Fibroblast of lung (primary cell): ENCODE measurements at regions not wholly inside any gene's neighbourhood (a gene's known extent, or its start where the extent isn't known, plus 50 kb on each side); places are given as distances from the start of the nearest gene placed in this dataset.

Experiments used
- DNase-seq, 2 donors: peaks; one replicate each; pipeline versions ENCODE4 v3.0.0 to v3.0.0-alpha.2; 2010; ENCODE audit warnings: low read depth in 2 of 2
- H2AFZ ChIP-seq: 2 replicates; pipeline ENCODE4 v1.5.1; 2012; ENCODE audit warnings: low read length, control low read depth, inconsistent platforms
- H3K27ac ChIP-seq: 2 replicates; pipeline ENCODE4 v1.5.1; 2011; ENCODE audit warnings: low read length, control low read depth; ENCODE audit not compliant: insufficient read depth
- H3K27me3 ChIP-seq: 2 replicates; pipeline ENCODE4 v1.5.1; 2011; ENCODE audit warnings: mild to moderate bottlenecking, low read length; ENCODE audit not compliant: control insufficient read depth, insufficient read depth
- H3K36me3 ChIP-seq: 2 replicates; pipeline ENCODE4 v1.5.1; 2011; ENCODE audit warnings: low read length; ENCODE audit not compliant: control insufficient read depth, insufficient read depth
- H3K4me1 ChIP-seq: 2 replicates; pipeline ENCODE4 v1.5.1; 2011; ENCODE audit warnings: low read length; ENCODE audit not compliant: control insufficient read depth, insufficient read depth; ENCODE audit errors: extremely low read depth
- H3K4me2 ChIP-seq: 2 replicates; pipeline ENCODE4 v1.5.1; 2011; ENCODE audit warnings: low read length, control low read depth; ENCODE audit not compliant: insufficient read depth; ENCODE audit errors: extremely low read depth
- H3K4me3 ChIP-seq, 4 experiments: fragments of 200-600 bp in 1 of 4; sonication (generic) in 1 of 4; replicated peaks in 1 of 4; 2 replicates each; pipeline ENCODE4 v1.5.1; 2011 to 2016; ENCODE audit warnings: low read length in 4 of 4, low read depth in 3 of 4, mild to moderate bottlenecking in 3 of 4, control low read depth in 2 of 4, inconsistent platforms in 1 of 4, mixed read lengths in 1 of 4; ENCODE audit not compliant: insufficient read depth in 1 of 4; ENCODE audit errors: control extremely low read depth in 1 of 4
- H3K79me2 ChIP-seq: 2 replicates; pipeline ENCODE4 v1.5.1; 2012; ENCODE audit warnings: mild to moderate bottlenecking, low read length, inconsistent platforms; ENCODE audit not compliant: control insufficient read depth, insufficient read depth
- H3K9ac ChIP-seq: 2 replicates; pipeline ENCODE4 v1.5.1; 2011; ENCODE audit warnings: mild to moderate bottlenecking, low read length, control low read depth; ENCODE audit not compliant: insufficient read depth
- H3K9me3 ChIP-seq: 2 replicates; pipeline ENCODE4 v1.5.1; 2012; ENCODE audit warnings: low read depth, low read length; ENCODE audit not compliant: control insufficient read depth, insufficient read depth
- H4K20me1 ChIP-seq: 2 replicates; pipeline ENCODE4 v1.5.1; 2011; ENCODE audit warnings: low read length; ENCODE audit not compliant: control insufficient read depth, insufficient read depth; ENCODE audit errors: extremely low read depth
- EZH2 ChIP-seq: IDR thresholded peaks from 2 replicates; pipeline ENCODE4 v1.5.1; 2012; ENCODE audit warnings: low read length, control low read depth, mild to moderate bottlenecking; ENCODE audit errors: missing control alignments
- TF ChIP-seq, protein P1 (sequence below), 2 donors: IDR thresholded peaks in 1 of 2; conservative IDR thresholded peaks in 1 of 2; 1 replicate in 1 of 2; 2 replicates in 1 of 2; pipeline ENCODE4 v1.5.1; 2011 to 2012; ENCODE audit warnings: low read length in 2 of 2, control low read depth in 1 of 2, inconsistent platforms in 1 of 2, low read depth in 1 of 2, mild to moderate bottlenecking in 1 of 2

GRCh38 chr2:206378835-206379234 lies 64.5 kb upstream of the ADAM23 start:
- TF ChIP-seq, protein P1, sequence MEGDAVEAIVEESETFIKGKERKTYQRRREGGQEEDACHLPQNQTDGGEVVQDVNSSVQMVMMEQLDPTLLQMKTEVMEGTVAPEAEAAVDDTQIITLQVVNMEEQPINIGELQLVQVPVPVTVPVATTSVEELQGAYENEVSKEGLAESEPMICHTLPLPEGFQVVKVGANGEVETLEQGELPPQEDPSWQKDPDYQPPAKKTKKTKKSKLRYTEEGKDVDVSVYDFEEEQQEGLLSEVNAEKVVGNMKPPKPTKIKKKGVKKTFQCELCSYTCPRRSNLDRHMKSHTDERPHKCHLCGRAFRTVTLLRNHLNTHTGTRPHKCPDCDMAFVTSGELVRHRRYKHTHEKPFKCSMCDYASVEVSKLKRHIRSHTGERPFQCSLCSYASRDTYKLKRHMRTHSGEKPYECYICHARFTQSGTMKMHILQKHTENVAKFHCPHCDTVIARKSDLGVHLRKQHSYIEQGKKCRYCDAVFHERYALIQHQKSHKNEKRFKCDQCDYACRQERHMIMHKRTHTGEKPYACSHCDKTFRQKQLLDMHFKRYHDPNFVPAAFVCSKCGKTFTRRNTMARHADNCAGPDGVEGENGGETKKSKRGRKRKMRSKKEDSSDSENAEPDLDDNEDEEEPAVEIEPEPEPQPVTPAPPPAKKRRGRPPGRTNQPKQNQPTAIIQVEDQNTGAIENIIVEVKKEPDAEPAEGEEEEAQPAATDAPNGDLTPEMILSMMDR (conservative IDR thresholded peaks at IDR 0.05 in 1 of 2, IDR thresholded peaks at IDR 0.05 in 1 of 2; ENCODE audit: low read depth in 1 of 2, low read length in 2 of 2): no peak
- TF ChIP-seq EZH2: no peak
- no peak overlapping the region for H3K9ac ChIP-seq
- H3K79me2 ChIP-seq: no peaks in the 10 kb centered on the region
- H3K4me2 ChIP-seq: no peak overlapping the region
- H3K27ac ChIP-seq: no peak overlapping the region
- no peak overlapping the region for H3K4me3 ChIP-seq
- H3K4me1 ChIP-seq: no peaks in the 10 kb centered on the region
- H3K27me3 ChIP-seq: no peaks in the 10 kb centered on the region
- no peak overlapping the region for H2AFZ ChIP-seq
- DNase-seq: peak in 1 of 2 donors; percentile 23
- no peaks in the 10 kb centered on the region for H3K36me3 ChIP-seq
- no peaks in the 10 kb centered on the region for H4K20me1 ChIP-seq
- no peaks in the 10 kb centered on the region for H3K9me3 ChIP-seq

DNA sequence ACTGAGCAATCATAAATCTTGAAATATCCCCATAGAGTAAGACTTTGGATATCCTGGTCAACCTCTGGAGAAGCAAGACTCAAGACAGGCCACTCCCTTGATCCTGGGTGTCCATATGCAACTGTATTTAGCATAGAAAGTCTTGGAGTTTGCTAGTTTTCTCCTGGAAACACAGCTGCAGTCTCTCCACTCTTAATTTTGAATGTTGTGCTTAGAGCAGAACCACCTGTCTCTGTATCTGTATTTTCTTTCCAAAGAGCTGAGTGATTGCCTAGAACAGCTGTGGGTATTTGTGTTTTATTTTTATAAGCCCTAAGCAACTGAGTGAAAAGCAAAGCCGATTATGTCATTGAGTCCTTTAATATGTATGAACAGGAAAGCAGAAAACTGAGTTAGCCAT lies 64.1 kb upstream of the ADAM23 start:
- Histone ChIP-seq H3K9me3 (no peaks in the 10 kb centered on the region), H3K27me3 (no peaks in the 10 kb centered on the region), H3K79me2 (no peaks in the 10 kb centered on the region), H2AFZ (no peak overlapping the region), H3K27ac (no peak overlapping the region), H3K4me1 (no peaks in the 10 kb centered on the region), H3K9ac (no peak overlapping the region), H3K4me2 (no peak overlapping the region), H3K36me3 (no peaks in the 10 kb centered on the region), H4K20me1 (no peaks in the 10 kb centered on the region), H3K4me3 (no peak overlapping the region)
- peak in 1 of 2 donors; percentile 11 for DNase-seq
- TF ChIP-seq, protein P1 (conservative IDR thresholded peaks at IDR 0.05 in 1 of 2, IDR thresholded peaks at IDR 0.05 in 1 of 2; ENCODE audit: low read depth in 1 of 2, low read length in 2 of 2): no peak
- TF ChIP-seq EZH2: no peak

DNA sequence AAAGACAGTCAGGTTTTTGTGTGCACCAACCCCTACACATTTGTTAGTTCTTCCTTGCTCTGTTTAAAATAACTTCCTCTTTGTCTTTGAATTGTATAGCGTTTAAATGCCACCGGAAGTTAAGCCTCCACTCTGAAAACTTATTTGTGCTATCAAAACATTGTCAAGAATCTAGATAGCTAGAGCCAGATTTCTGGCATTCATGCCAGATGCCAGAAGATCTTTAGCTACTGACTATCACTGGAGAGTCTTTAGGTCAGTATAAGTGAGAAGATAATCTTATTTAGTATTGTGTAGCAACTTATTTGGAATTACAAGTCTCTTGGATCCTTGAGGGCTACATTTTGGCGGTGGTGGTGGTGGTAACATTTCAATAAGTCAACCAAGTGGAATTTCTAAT lies 63.4 kb upstream of the ADAM23 start:
- Histone ChIP-seq H3K9ac (no peak overlapping the region), H4K20me1 (no peaks in the 10 kb centered on the region), H3K4me2 (no peak overlapping the region), H3K79me2 (no peaks in the 10 kb centered on the region), H3K9me3 (no peaks in the 10 kb centered on the region), H3K36me3 (no peaks in the 10 kb centered on the region), H3K27ac (no peak overlapping the region), H3K4me3 (no peak overlapping the region), H3K27me3 (no peaks in the 10 kb centered on the region), H3K4me1 (no peaks in the 10 kb centered on the region), H2AFZ (no peak overlapping the region)
- no peak for DNase-seq
- TF ChIP-seq, protein P1 (conservative IDR thresholded peaks at IDR 0.05 in 1 of 2, IDR thresholded peaks at IDR 0.05 in 1 of 2; ENCODE audit: low read depth in 1 of 2, low read length in 2 of 2): no peak
- no peak for TF ChIP-seq EZH2
